GM12874 (cell line): ENCODE measurements at regions not wholly inside any gene's neighbourhood (a gene's known extent, or its start where the extent isn't known, plus 50 kb on each side); places are given as distances from the start of the nearest gene placed in this dataset.

Source experiments
- CTCF ChIP-seq: IDR thresholded peaks from 2 replicates; pipeline ENCODE4 v1.5.1; 2011; ENCODE audit warnings: low read depth, mild to moderate bottlenecking, control low read depth, low read length, moderate library complexity; ENCODE audit not compliant: insufficient read depth

DNA sequence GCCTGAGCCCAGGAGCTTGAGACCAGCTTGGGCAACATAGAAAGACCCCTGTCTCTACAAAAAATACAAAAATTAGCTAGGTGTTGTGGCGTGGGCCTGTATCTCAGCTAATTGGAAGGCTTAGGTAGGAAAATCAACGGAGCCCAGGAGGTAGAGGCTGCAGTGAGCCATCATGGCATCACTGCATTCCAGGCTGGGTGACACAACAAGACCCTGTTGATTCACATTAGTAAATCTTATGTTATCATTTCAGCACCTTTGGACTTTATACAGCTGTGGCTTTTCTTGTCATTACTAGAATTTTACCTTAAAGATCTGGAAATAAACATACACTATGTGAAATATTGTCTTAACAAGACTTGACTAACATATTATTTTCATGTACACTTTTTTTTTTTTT lies 185.0 kb downstream of the ZNF608 start:
- TF ChIP-seq CTCF: no peak

DNA sequence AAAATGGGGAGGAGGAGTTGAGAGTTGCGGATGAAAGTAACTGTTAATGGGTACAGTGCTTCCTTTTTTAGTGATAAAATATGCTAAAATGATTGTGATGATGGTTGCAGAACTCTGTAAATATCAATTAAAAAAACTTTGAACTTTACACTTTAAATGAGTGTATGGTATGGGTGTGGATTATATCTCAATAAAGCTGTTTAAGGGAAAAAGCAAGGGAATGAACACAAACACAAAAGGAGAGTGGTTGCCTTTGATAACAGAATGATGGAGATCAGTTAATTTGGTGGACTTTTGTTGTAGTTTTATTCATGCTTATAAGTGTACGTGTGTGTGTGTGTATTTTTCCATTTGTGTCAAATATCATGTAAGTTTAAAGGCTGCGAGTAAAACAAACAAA lies 186.1 kb downstream of the ZNF608 start:
- no peak for TF ChIP-seq CTCF

GRCh38 chr5:124557761-124558160 lies 188.7 kb downstream of the ZNF608 start:
- no peak for TF ChIP-seq CTCF

GRCh38 chr5:124554746-124555578 lies 191.5 kb downstream of the ZNF608 start:
- no peak for TF ChIP-seq CTCF

GRCh38 chr5:124553911-124554310 lies 192.5 kb downstream of the ZNF608 start:
- TF ChIP-seq CTCF: no peak

- no peak for TF ChIP-seq CTCF
These were observed 193.9 kb downstream of the ZNF608 start for GRCh38 chr5:124552526-124552925.

- TF ChIP-seq CTCF: no peak
These were observed 194.5 kb downstream of the ZNF608 start for GRCh38 chr5:124551939-124552279.

DNA sequence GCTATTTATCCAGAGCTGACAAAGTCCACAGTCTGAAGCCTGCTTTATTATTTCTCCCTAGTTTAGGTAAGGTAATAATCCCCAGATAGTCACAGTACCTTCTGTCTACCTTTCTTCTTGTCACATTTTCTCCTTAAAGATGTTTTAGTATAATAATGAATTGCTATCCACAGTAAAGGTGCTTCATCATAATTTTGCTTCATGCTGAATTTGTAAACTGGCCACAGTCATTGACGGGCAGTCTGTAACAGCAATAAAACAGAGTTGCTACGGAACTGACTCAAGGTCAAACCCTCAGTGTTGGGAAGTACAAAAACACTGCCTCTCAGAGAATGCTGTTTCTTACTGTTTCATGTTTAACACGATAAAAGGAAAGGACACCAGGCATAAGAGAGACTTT lies 195.7 kb downstream of the ZNF608 start:
- no peak for TF ChIP-seq CTCF
